ENCODE measurements at regions not wholly inside any gene's neighbourhood (a gene's known extent, or its start where the extent isn't known, plus 50 kb on each side); places are given as distances from the start of the nearest gene placed in this dataset.

DNA sequence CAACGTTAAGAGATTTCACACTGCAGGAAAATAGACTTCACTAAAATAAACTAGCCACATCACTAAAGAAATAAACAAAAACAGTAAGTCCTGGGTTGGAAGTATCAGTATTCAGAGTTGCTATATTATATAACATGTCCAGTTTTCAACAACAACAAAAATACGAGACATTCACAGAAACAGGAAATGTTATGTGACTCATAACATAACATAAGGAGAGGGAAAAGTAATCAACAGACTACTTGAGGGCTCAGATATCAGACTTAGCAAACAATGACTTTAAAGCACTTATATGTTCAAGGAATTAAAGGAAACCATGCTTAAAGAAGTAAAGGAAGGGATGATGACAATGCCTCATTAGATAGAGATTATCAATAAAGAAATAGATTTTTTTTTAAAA is 73.5 kb upstream of the MKLN1 start:
- H3K4me3 ChIP-seq (ENCODE audit: low read depth in 1 of 5, low read length in 5 of 5): no peak overlapping the region

DNA sequence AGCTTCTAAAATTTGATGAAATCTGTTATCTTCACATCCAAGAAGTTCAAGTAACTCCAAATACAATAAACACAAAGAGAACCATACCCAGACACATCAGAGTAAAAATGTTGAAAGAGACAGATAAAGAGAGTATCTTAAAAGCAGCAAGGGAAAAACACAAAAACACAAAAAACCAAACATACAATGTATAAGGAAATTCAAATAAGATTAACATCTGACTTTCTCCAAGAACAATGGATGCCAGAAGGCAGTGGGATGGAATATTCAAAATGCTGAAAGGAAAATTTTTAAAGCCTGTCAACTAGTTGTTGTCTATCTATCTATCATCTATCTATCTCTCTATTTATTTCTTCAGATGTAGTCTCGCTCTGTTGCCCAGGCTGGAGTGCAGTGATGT is 72.4 kb upstream of the MKLN1 start:
- no peak overlapping the region for H3K9ac ChIP-seq (ENCODE audit: low read length in 5 of 5)
- peaks cover 2 to 19% (median 7%) of the 10 kb centered on the region in 5 donors for H3K9me3 ChIP-seq (ENCODE audit: control insufficient read depth in 5 of 5, low read length in 5 of 5)
- no peaks in the 10 kb centered on the region for H3K4me1 ChIP-seq (ENCODE audit: control insufficient read depth in 5 of 5, insufficient read depth in 5 of 5, low read length in 5 of 5)
- H3K36me3 ChIP-seq (ENCODE audit: control insufficient read depth in 5 of 5, insufficient read depth in 5 of 5, low read length in 5 of 5): no peaks in the 10 kb centered on the region
- H3K4me3 ChIP-seq (ENCODE audit: low read depth in 1 of 5, low read length in 5 of 5): no peak overlapping the region
- no peaks in the 10 kb centered on the region for H3K27me3 ChIP-seq (ENCODE audit: control insufficient read depth in 5 of 5, insufficient read depth in 4 of 5, low read length in 5 of 5)
- H3K27ac ChIP-seq (ENCODE audit: low read depth, low read length): no peak overlapping the region

More for the DNA sequence above, 73.5 kb upstream of the MKLN1 start:
- H3K9me3 ChIP-seq (ENCODE audit: control insufficient read depth in 5 of 5, low read length in 5 of 5): peaks cover 2 to 19% (median 7%) of the 10 kb centered on the region in 5 donors
- H3K27me3 ChIP-seq (ENCODE audit: control insufficient read depth in 5 of 5, insufficient read depth in 4 of 5, low read length in 5 of 5): no peaks in the 10 kb centered on the region
- no peak overlapping the region for H3K9ac ChIP-seq (ENCODE audit: low read length in 5 of 5)
- H3K27ac ChIP-seq (ENCODE audit: low read depth, low read length): no peak overlapping the region
- peaks cover 0 to 4% (median 3%) of the 10 kb centered on the region in 5 donors for H3K4me1 ChIP-seq (ENCODE audit: control insufficient read depth in 5 of 5, insufficient read depth in 5 of 5, low read length in 5 of 5)
- no peaks in the 10 kb centered on the region for H3K36me3 ChIP-seq (ENCODE audit: control insufficient read depth in 5 of 5, insufficient read depth in 5 of 5, low read length in 5 of 5)

DNA sequence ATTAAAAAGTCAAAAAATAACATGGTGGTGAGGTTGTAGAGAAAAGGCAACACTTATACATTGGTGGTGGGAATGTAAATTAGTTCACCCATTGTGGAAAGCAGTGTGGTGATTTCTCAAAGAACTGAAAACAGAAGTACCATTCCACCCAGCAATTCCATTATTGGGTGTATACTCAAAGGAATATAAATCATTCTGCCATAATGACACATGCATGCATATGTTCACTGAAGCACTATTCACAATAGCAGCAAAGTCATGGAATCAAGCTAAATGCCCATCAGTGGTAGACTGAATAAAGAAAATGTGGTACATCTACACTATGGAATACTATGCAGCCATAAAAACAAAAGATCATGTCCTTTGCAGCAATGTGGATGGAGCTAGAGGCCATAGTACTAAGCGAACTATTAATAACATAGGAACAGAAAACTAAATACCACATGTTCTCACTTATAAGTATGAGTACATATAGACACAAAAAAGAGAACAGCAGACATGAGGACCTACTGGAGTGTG is 66.1 kb upstream of the MKLN1 start:
- H3K27me3 ChIP-seq (ENCODE audit: control insufficient read depth in 5 of 5, insufficient read depth in 4 of 5, low read length in 5 of 5): no peaks in the 10 kb centered on the region
- H3K36me3 ChIP-seq (ENCODE audit: control insufficient read depth in 5 of 5, insufficient read depth in 5 of 5, low read length in 5 of 5): no peaks in the 10 kb centered on the region
- no peak overlapping the region for H3K9ac ChIP-seq (ENCODE audit: low read length in 5 of 5)
- no peak overlapping the region for H3K4me3 ChIP-seq (ENCODE audit: low read depth in 1 of 5, low read length in 5 of 5)
- no peak overlapping the region for H3K27ac ChIP-seq (ENCODE audit: low read depth, low read length)
- peaks cover 0 to 4% (median 0%) of the 10 kb centered on the region in 5 donors for H3K4me1 ChIP-seq (ENCODE audit: control insufficient read depth in 5 of 5, insufficient read depth in 5 of 5, low read length in 5 of 5)
- H3K9me3 ChIP-seq (ENCODE audit: control insufficient read depth in 5 of 5, low read length in 5 of 5): no peaks in the 10 kb centered on the region

DNA sequence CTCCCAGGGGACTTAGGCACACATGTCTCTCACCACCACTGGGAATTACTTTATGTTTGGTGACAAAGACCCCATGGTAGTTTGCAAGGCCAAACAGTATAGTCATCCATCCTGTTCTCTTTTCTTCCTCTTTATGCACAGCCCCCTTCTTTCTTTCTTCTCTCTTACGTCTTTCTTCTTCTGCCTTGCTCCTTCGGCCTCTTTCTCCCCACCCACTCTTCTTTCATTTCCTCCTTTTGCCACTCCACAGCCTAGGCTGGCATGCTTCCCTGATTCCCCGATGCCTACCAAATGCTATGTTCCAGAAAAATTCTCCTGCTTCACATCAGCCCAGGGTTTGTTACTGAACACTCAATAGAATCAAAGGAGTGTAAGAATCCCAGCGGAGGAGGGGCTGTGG is 62.4 kb upstream of the MKLN1 start:
- no peaks in the 10 kb centered on the region for H3K9me3 ChIP-seq (ENCODE audit: control insufficient read depth in 5 of 5, low read length in 5 of 5)
- no peak overlapping the region for H3K4me3 ChIP-seq (ENCODE audit: low read depth in 1 of 5, low read length in 5 of 5)
- H3K27me3 ChIP-seq (ENCODE audit: control insufficient read depth in 5 of 5, insufficient read depth in 4 of 5, low read length in 5 of 5): no peaks in the 10 kb centered on the region
- H3K36me3 ChIP-seq (ENCODE audit: control insufficient read depth in 5 of 5, insufficient read depth in 5 of 5, low read length in 5 of 5): no peaks in the 10 kb centered on the region
- no peak overlapping the region for H3K9ac ChIP-seq (ENCODE audit: low read length in 5 of 5)
- H3K4me1 ChIP-seq (ENCODE audit: control insufficient read depth in 5 of 5, insufficient read depth in 5 of 5, low read length in 5 of 5): peaks cover 0 to 4% (median 0%) of the 10 kb centered on the region in 5 donors
- H3K27ac ChIP-seq (ENCODE audit: low read depth, low read length): no peak overlapping the region

DNA sequence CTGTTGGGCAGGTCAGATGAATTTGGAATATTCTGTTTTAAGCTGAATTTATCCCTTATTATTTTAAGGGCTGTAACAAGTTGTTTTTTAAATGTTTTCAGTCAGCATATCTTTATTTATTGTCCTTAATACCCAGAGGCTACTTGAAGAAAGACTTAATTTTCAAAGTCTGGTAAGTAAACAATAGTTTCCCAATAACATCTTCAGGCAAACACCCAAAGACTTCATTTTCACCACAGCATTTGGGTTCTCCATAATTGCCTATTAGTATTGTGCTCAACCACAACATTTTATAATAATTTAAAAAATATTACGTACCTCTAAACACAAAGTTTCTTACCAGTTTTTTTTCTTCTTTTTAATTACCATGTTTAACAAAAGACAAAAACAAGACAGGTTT is 60.0 kb upstream of the MKLN1 start:
- no peak overlapping the region for H3K27ac ChIP-seq (ENCODE audit: low read depth, low read length)
- no peak overlapping the region for H3K4me3 ChIP-seq (ENCODE audit: low read depth in 1 of 5, low read length in 5 of 5)
- no peaks in the 10 kb centered on the region for H3K36me3 ChIP-seq (ENCODE audit: control insufficient read depth in 5 of 5, insufficient read depth in 5 of 5, low read length in 5 of 5)
- H3K4me1 ChIP-seq (ENCODE audit: control insufficient read depth in 5 of 5, insufficient read depth in 5 of 5, low read length in 5 of 5): peaks cover 0 to 4% (median 0%) of the 10 kb centered on the region in 5 donors
- H3K27me3 ChIP-seq (ENCODE audit: control insufficient read depth in 5 of 5, insufficient read depth in 4 of 5, low read length in 5 of 5): no peaks in the 10 kb centered on the region
- no peak overlapping the region for H3K9ac ChIP-seq (ENCODE audit: low read length in 5 of 5)
- H3K9me3 ChIP-seq (ENCODE audit: control insufficient read depth in 5 of 5, low read length in 5 of 5): no peaks in the 10 kb centered on the region

DNA sequence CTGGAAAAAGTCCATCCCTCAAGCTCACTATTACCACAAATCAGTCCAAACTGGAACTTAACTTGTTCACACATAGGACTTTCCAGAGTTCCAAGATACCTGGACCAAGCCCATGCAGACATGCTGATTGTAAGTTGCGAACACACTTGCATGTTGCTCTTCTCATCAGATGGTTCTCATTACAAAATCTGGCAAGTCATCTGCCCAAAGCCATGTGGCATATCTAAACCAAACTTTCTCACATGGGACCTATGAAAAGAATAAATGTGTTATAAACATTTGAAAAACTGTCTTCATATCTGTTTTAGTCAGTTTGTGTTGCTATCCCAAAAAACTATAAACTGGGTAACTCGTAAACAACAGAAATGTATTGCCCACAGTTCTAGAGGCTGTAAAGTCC is 58.8 kb upstream of the MKLN1 start:
- peaks cover 0 to 15% (median 9%) of the 10 kb centered on the region in 5 donors for H3K4me1 ChIP-seq (ENCODE audit: control insufficient read depth in 5 of 5, insufficient read depth in 5 of 5, low read length in 5 of 5)

DNA sequence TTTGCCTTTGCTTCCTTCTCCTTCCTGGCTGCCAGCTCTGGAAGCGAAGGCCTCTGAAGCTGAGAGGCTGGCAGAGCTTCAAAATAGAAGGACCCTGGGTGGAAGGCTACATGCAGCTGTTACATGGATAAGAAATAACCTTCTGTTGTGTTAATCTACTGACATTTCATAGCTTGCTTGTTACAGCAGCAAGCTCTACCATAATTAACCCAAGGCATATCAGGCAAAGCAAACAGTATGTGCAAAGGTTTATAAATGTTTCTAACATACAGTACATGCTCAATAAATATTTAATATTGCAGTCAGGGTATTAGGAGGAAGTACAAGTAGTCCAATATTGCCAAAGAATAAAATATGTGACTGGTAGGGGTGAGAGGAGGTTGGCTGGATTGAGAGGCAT is 55.6 kb upstream of the MKLN1 start:
- H3K36me3 ChIP-seq (ENCODE audit: control insufficient read depth in 5 of 5, insufficient read depth in 5 of 5, low read length in 5 of 5): no peaks in the 10 kb centered on the region
- H3K27me3 ChIP-seq (ENCODE audit: control insufficient read depth in 5 of 5, insufficient read depth in 4 of 5, low read length in 5 of 5): no peaks in the 10 kb centered on the region
- H3K27ac ChIP-seq (ENCODE audit: low read depth, low read length): no peak overlapping the region
- H3K4me3 ChIP-seq (ENCODE audit: low read depth in 1 of 5, low read length in 5 of 5): no peak overlapping the region
- no peak overlapping the region for H3K9ac ChIP-seq (ENCODE audit: low read length in 5 of 5)
- H3K9me3 ChIP-seq (ENCODE audit: control insufficient read depth in 5 of 5, low read length in 5 of 5): no peaks in the 10 kb centered on the region
- H3K4me1 ChIP-seq (ENCODE audit: control insufficient read depth in 5 of 5, insufficient read depth in 5 of 5, low read length in 5 of 5): peaks cover 0 to 12% (median 9%) of the 10 kb centered on the region in 5 donors

More for the DNA sequence above, 58.8 kb upstream of the MKLN1 start:
- Histone ChIP-seq H3K27ac (ENCODE audit: low read depth, low read length) (no peak overlapping the region), H3K9ac (ENCODE audit: low read length in 5 of 5) (no peak overlapping the region), H3K36me3 (ENCODE audit: control insufficient read depth in 5 of 5, insufficient read depth in 5 of 5, low read length in 5 of 5) (no peaks in the 10 kb centered on the region), H3K27me3 (ENCODE audit: control insufficient read depth in 5 of 5, insufficient read depth in 4 of 5, low read length in 5 of 5) (no peaks in the 10 kb centered on the region), H3K4me3 (ENCODE audit: low read depth in 1 of 5, low read length in 5 of 5) (no peak overlapping the region), H3K9me3 (ENCODE audit: control insufficient read depth in 5 of 5, low read length in 5 of 5) (no peaks in the 10 kb centered on the region)

DNA sequence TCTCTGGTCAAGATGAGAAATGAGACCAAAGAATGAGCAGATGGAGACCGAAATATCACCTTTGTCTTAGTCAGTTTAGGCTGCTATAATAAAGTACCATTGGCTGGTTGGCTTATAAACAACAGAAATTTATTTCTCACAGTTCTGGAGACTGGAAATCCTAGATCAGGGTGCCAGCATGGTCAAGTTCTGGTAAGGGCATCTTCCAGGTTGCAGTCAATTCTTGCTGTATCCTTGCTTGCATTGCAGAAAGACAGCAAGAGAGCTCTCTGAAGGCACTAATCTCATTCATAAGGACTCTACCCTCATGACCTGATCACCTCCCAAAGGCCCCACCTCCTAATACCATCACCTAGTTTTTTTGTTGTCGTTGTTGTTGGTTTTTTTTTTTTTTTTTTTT is 52.7 kb upstream of the MKLN1 start:
- H3K36me3 ChIP-seq (ENCODE audit: control insufficient read depth in 5 of 5, insufficient read depth in 5 of 5, low read length in 5 of 5): no peaks in the 10 kb centered on the region
- no peak overlapping the region for H3K27ac ChIP-seq (ENCODE audit: low read depth, low read length)
- no peak overlapping the region for H3K9ac ChIP-seq (ENCODE audit: low read length in 5 of 5)
- no peaks in the 10 kb centered on the region for H3K9me3 ChIP-seq (ENCODE audit: control insufficient read depth in 5 of 5, low read length in 5 of 5)
- H3K27me3 ChIP-seq (ENCODE audit: control insufficient read depth in 5 of 5, insufficient read depth in 4 of 5, low read length in 5 of 5): no peaks in the 10 kb centered on the region
- H3K4me1 ChIP-seq (ENCODE audit: control insufficient read depth in 5 of 5, insufficient read depth in 5 of 5, low read length in 5 of 5): peaks cover 0 to 12% (median 9%) of the 10 kb centered on the region in 5 donors
- H3K4me3 ChIP-seq (ENCODE audit: low read depth in 1 of 5, low read length in 5 of 5): no peak overlapping the region

DNA sequence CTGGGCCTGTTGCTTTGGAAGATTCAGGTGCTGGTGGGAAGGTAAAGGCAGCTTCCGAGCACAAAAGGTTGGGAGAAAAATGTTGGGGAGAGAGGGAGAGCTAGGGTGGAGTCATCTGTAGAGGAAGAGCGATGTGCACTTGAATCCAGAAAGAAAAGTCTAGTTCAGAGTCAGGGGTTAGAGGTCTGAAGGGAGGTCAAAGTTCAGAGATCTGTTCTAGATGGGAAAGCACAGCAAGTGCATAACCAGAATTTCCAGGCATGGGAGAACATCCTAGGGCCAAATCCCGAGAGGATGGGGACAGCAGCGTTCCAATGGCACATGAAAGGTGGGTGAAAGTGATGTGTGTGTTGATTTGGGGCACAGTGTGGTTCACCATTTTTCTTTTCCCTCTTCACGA is 51.5 kb upstream of the MKLN1 start:
- Histone ChIP-seq H3K27ac (ENCODE audit: low read depth, low read length) (no peak overlapping the region), H3K4me1 (ENCODE audit: control insufficient read depth in 5 of 5, insufficient read depth in 5 of 5, low read length in 5 of 5) (peaks cover 0 to 12% (median 9%) of the 10 kb centered on the region in 5 donors), H3K9me3 (ENCODE audit: control insufficient read depth in 5 of 5, low read length in 5 of 5) (peaks cover 0 to 4% (median 0%) of the 10 kb centered on the region in 5 donors), H3K27me3 (ENCODE audit: control insufficient read depth in 5 of 5, insufficient read depth in 4 of 5, low read length in 5 of 5) (no peaks in the 10 kb centered on the region), H3K36me3 (ENCODE audit: control insufficient read depth in 5 of 5, insufficient read depth in 5 of 5, low read length in 5 of 5) (no peaks in the 10 kb centered on the region), H3K9ac (ENCODE audit: low read length in 5 of 5) (no peak overlapping the region), H3K4me3 (ENCODE audit: low read depth in 1 of 5, low read length in 5 of 5) (no peak overlapping the region)

DNA sequence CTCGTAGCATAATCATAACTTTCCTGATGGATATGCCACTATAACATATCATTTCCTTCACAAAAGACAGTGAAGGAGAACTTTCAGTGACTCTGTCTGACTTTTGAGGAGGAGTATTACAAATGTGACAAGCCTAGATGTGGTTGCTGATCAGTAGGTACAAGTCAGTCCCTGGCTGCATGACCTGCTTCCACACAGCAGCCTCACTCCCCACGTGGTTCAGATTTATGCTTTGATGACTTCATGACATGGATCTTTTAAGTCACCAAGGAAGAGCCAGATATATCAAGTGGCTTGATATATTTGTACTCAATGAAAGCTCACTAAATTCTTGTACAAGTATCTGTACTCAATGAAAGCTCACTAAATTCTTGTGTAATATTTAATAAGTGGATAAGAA is 50.9 kb upstream of the MKLN1 start:
- Histone ChIP-seq H3K4me3 (ENCODE audit: low read depth in 1 of 5, low read length in 5 of 5) (no peak overlapping the region), H3K4me1 (ENCODE audit: control insufficient read depth in 5 of 5, insufficient read depth in 5 of 5, low read length in 5 of 5) (peaks cover 0 to 12% (median 9%) of the 10 kb centered on the region in 5 donors), H3K27ac (ENCODE audit: low read depth, low read length) (no peak overlapping the region), H3K9ac (ENCODE audit: low read length in 5 of 5) (no peak overlapping the region), H3K36me3 (ENCODE audit: control insufficient read depth in 5 of 5, insufficient read depth in 5 of 5, low read length in 5 of 5) (no peaks in the 10 kb centered on the region), H3K27me3 (ENCODE audit: control insufficient read depth in 5 of 5, insufficient read depth in 4 of 5, low read length in 5 of 5) (no peaks in the 10 kb centered on the region), H3K9me3 (ENCODE audit: control insufficient read depth in 5 of 5, low read length in 5 of 5) (peaks cover 0 to 4% (median 0%) of the 10 kb centered on the region in 5 donors)
